ENCODE measurements at regions not wholly inside any gene's neighbourhood (a gene's known extent, or its start where the extent isn't known, plus 50 kb on each side); places are given as distances from the start of the nearest gene placed in this dataset.

DNA sequence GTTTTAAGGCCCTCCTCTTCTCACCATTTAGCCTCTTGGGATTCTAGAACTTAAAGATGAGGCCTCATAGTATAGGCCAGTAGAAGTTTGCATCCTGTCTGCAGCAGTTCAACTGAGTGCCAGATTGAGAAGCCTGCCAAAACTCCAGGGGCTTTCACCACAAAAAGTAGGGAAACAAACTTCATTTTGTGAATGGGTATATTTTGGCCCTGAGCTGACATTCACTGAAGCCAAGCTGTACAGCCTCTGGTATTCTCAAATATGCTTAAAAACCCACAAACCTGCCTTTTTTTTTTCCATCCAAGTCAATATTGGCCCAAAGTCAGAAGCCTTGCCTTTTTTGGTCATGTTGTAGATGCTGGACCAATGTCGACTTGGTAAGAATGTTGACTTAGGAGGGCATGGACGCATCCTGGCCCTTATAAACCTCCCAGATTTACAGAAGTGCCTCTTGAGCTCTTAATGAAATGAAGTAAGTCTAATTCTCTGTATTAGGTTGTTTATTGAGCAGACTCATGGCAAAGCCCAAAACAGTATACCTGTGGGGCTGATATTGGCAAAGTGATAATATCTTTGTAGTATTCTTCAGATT, 337.5 kb downstream of the CHRM3 start:
- H2BK5ac ChIP-seq (ENCODE audit: low read depth, low read length) = no peak overlapping the region
- H3K4ac ChIP-seq (replicated peaks; ENCODE audit: insufficient read length, low read depth, low read length) = no peak overlapping the region
- H3K79me1 ChIP-seq (ENCODE audit: low read depth, low read length) = no peaks in the 10 kb centered on the region
- FAIRE-seq (no peak), DNase-seq (ENCODE audit: low read depth in 1 of 2, low spot score in 2 of 2) (no peak)
- no peaks in the 10 kb centered on the region for H3K23me2 ChIP-seq (ENCODE audit: low read depth, low read length)
- H3K9me3 ChIP-seq (ENCODE audit: insufficient read depth in 2 of 2, low read depth in 1 of 2, low read length in 1 of 2) = no peaks in the 10 kb centered on the region
- no peak overlapping the region for H3K14ac ChIP-seq (ENCODE audit: insufficient read length)
- H3K4me2 ChIP-seq (ENCODE audit: insufficient read depth in 1 of 2, low read depth in 2 of 2, low read length in 2 of 2) = no peak overlapping the region
- H4K20me1 ChIP-seq (replicated peaks in 1 of 2; ENCODE audit: control insufficient read depth in 1 of 2, insufficient read depth in 2 of 2, low read length in 2 of 2) = no peaks in the 10 kb centered on the region
- WGBS, 2 experiments (ENCODE audit: extremely low coverage in 1 of 2, insufficient coverage in 1 of 2, insufficient read length in 1 of 2, insufficient replicate concordance in 2 of 2, low coverage in 1 of 2, low lambda C conversion rate in 2 of 2, missing lambda C conversion rate in 1 of 2) = 90% methylated on average over 2 of the region's 2 CpGs; no CpG with 5 or more reads in 1 of the 2 experiments
- no peak overlapping the region for H3K18ac ChIP-seq (ENCODE audit: extremely low read depth, low read length)
- H3K56ac ChIP-seq (replicated peaks; ENCODE audit: insufficient read length, low read depth, low read length) = no peak overlapping the region
- H3K4me1 ChIP-seq (replicated peaks in 1 of 4; ENCODE audit: control insufficient read depth in 3 of 4, insufficient read depth in 4 of 4, low read length in 3 of 4) = no peaks in the 10 kb centered on the region
- H2AFZ ChIP-seq (ENCODE audit: low read length) = no peak overlapping the region
- H2BK12ac ChIP-seq (ENCODE audit: low read depth, low read length) = no peak overlapping the region
- no peak overlapping the region for H3K27ac ChIP-seq (ENCODE audit: low read depth, low read length)
- H3K4me3 ChIP-seq (ENCODE audit: extremely low read depth in 1 of 4, insufficient read depth in 2 of 4, low read depth in 3 of 4, low read length in 4 of 4) = no peak overlapping the region
- H2AK5ac ChIP-seq (ENCODE audit: low read depth, low read length) = no peak overlapping the region
- H2BK120ac ChIP-seq (replicated peaks; ENCODE audit: low read depth, low read length) = no peak overlapping the region
- H2BK20ac ChIP-seq (ENCODE audit: low read length) = no peak overlapping the region
- H3K79me2 ChIP-seq (ENCODE audit: control insufficient read depth in 1 of 2, insufficient read depth in 2 of 2, low read length in 2 of 2) = no peaks in the 10 kb centered on the region
- no peaks in the 10 kb centered on the region for H3K27me3 ChIP-seq (replicated peaks in 1 of 4; ENCODE audit: control insufficient read depth in 3 of 4, extremely low read depth in 1 of 4, insufficient read depth in 3 of 4, low read length in 3 of 4)
- H4K5ac ChIP-seq (ENCODE audit: insufficient read length, low read depth, low read length) = no peak overlapping the region
- ChIA-PET CTCF (ENCODE audit: partially characterized antibody) (interaction anchor here (0.7 to 2.0 kb wide), 4 partner anchors 12 to 208 kb away, joined by 3 to 6 read pairs (median 4); no protein-coding TSS in a partner anchor), POLR2A (ENCODE audit: partially characterized antibody) (no interaction called here)
- H4K8ac ChIP-seq (ENCODE audit: extremely low read depth, insufficient read depth, low read length) = no peak overlapping the region
- H3K23ac ChIP-seq (ENCODE audit: insufficient read length) = no peak overlapping the region
- H3K9ac ChIP-seq (replicated peaks in 1 of 4; ENCODE audit: extremely low read depth in 1 of 4, low read depth in 3 of 4, low read length in 3 of 4) = no peak overlapping the region
- no peak overlapping the region for H2BK15ac ChIP-seq (ENCODE audit: low read length)
- no peak overlapping the region for H4K91ac ChIP-seq (replicated peaks; ENCODE audit: insufficient read length, low read length)
- H3K36me3 ChIP-seq (ENCODE audit: control insufficient read depth in 2 of 4, insufficient read depth in 4 of 4, low read length in 3 of 4) = no peaks in the 10 kb centered on the region
- TF ChIP-seq NRF1 (IDR thresholded peaks at IDR 0.05; ENCODE audit: low read depth, low read length) = no peak
- no peak for TF ChIP-seq RBBP5 (IDR thresholded peaks at IDR 0.05; ENCODE audit: borderline replicate concordance, low read depth, low read length)
- TF ChIP-seq, protein P1, sequence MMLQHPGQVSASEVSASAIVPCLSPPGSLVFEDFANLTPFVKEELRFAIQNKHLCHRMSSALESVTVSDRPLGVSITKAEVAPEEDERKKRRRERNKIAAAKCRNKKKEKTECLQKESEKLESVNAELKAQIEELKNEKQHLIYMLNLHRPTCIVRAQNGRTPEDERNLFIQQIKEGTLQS (IDR thresholded peaks at IDR 0.05; ENCODE audit: insufficient read depth, low read depth, low read length) = no peak
- TF ChIP-seq GABPA (IDR thresholded peaks at IDR 0.05; ENCODE audit: borderline replicate concordance, insufficient read depth, low read length) = no peak
- TF ChIP-seq, protein P2, sequence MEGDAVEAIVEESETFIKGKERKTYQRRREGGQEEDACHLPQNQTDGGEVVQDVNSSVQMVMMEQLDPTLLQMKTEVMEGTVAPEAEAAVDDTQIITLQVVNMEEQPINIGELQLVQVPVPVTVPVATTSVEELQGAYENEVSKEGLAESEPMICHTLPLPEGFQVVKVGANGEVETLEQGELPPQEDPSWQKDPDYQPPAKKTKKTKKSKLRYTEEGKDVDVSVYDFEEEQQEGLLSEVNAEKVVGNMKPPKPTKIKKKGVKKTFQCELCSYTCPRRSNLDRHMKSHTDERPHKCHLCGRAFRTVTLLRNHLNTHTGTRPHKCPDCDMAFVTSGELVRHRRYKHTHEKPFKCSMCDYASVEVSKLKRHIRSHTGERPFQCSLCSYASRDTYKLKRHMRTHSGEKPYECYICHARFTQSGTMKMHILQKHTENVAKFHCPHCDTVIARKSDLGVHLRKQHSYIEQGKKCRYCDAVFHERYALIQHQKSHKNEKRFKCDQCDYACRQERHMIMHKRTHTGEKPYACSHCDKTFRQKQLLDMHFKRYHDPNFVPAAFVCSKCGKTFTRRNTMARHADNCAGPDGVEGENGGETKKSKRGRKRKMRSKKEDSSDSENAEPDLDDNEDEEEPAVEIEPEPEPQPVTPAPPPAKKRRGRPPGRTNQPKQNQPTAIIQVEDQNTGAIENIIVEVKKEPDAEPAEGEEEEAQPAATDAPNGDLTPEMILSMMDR (IDR thresholded peaks at IDR 0.05; ENCODE audit: control extremely low read depth in 1 of 3, insufficient read depth in 1 of 3, low read depth in 1 of 3, low read length in 3 of 3) = no peak
- no peak for TF ChIP-seq HDAC6 (IDR thresholded peaks at IDR 0.05; ENCODE audit: low read depth, low read length)
- TF ChIP-seq, protein P3, sequence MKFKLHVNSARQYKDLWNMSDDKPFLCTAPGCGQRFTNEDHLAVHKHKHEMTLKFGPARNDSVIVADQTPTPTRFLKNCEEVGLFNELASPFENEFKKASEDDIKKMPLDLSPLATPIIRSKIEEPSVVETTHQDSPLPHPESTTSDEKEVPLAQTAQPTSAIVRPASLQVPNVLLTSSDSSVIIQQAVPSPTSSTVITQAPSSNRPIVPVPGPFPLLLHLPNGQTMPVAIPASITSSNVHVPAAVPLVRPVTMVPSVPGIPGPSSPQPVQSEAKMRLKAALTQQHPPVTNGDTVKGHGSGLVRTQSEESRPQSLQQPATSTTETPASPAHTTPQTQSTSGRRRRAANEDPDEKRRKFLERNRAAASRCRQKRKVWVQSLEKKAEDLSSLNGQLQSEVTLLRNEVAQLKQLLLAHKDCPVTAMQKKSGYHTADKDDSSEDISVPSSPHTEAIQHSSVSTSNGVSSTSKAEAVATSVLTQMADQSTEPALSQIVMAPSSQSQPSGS (IDR thresholded peaks at IDR 0.05; ENCODE audit: low read length) = no peak
- no peak for TF ChIP-seq CEBPB (IDR thresholded peaks at IDR 0.05; ENCODE audit: low read depth, low read length)
- no peak for TF ChIP-seq KDM4A (IDR thresholded peaks at IDR 0.05; ENCODE audit: low read depth, low read length, severe bottlenecking)

All from H1 (cell line).